Neural progenitor cell (in vitro differentiated cells): ENCODE measurements at regions not wholly inside any gene's neighbourhood (a gene's known extent, or its start where the extent isn't known, plus 50 kb on each side); places are given as distances from the start of the nearest gene placed in this dataset.

Experiments used
- DNase-seq: peaks from one replicate; pipeline ENCODE4 v3.0.0-alpha.2; 2016; ENCODE audit warnings: low spot score
- H2AFZ ChIP-seq: fragments of 200-600 bp; sonication (generic); replicated peaks from 2 replicates; pipeline ENCODE4 v1.6.1; 2016; ENCODE audit warnings: antibody characterized with exemption
- H3F3A ChIP-seq: fragments of 200-600 bp; sonication (generic); 2 replicates; pipeline ENCODE4 v1.6.1; 2016; ENCODE audit warnings: antibody characterized with exemption, low read depth
- H3K27ac ChIP-seq: fragments of 200-600 bp; sonication (generic); 2 replicates; pipeline ENCODE4 v1.5.1; 2016; ENCODE audit warnings: mild to moderate bottlenecking
- H3K27me3 ChIP-seq: fragments of 200-600 bp; sonication (generic); 2 replicates; pipeline ENCODE4 v1.6.1; 2016; ENCODE audit warnings: mild to moderate bottlenecking, moderate library complexity
- H3K36me3 ChIP-seq: fragments of 200-600 bp; sonication (generic); 2 replicates; pipeline ENCODE4 v1.5.1; 2016
- H3K4me1 ChIP-seq: fragments of 200-600 bp; sonication (generic); 2 replicates; pipeline ENCODE4 v1.6.1; 2016; ENCODE audit warnings: mixed run types
- H3K4me2 ChIP-seq: fragments of 200-600 bp; sonication (generic); 2 replicates; pipeline ENCODE4 v1.6.1; 2016
- H3K4me3 ChIP-seq: fragments of 200-600 bp; sonication (generic); 2 replicates; pipeline ENCODE4 v1.5.1; 2016
- H3K79me2 ChIP-seq: fragments of 200-600 bp; sonication (generic); 2 replicates; pipeline ENCODE4 v1.6.1; 2016; ENCODE audit warnings: low read depth
- H3K9ac ChIP-seq: fragments of 200-600 bp; sonication (generic); 2 replicates; pipeline ENCODE4 v1.6.1; 2016
- H3K9me3 ChIP-seq: fragments of 200-600 bp; sonication (generic); 2 replicates; pipeline ENCODE4 v1.5.1; 2016; ENCODE audit warnings: low read depth
- H4K20me1 ChIP-seq: fragments of 200-600 bp; sonication (generic); 2 replicates; pipeline ENCODE4 v1.6.1; 2016; ENCODE audit warnings: low read depth
- H3K27ac Mint-ChIP-seq: 3 replicates; pipeline ENCODE4 v1.8.0; 2021; ENCODE audit warnings: mixed read lengths
- H3K27me3 Mint-ChIP-seq: 2 replicates; pipeline ENCODE4 v1.8.0; 2022; ENCODE audit warnings: low read depth, mild to moderate bottlenecking, inconsistent platforms, moderate library complexity, mixed read lengths; ENCODE audit not compliant: insufficient read depth
- H3K36me3 Mint-ChIP-seq: 3 replicates; pipeline ENCODE4 v1.8.0; 2021; ENCODE audit warnings: mixed read lengths
- H3K4me1 Mint-ChIP-seq: 3 replicates; pipeline ENCODE4 v1.8.0; 2021; ENCODE audit warnings: mixed read lengths
- H3K4me3 Mint-ChIP-seq: 3 replicates; pipeline ENCODE4 v1.8.0; 2021; ENCODE audit warnings: mild to moderate bottlenecking, moderate library complexity, mixed read lengths
- H3K9me3 Mint-ChIP-seq: 3 replicates; pipeline ENCODE4 v1.8.0; 2020; ENCODE audit warnings: mixed read lengths
- CTCF ChIP-seq: fragments of 200-600 bp; sonication (generic); IDR thresholded peaks from 2 replicates; pipeline ENCODE4 v1.5.1; 2017; ENCODE audit warnings: antibody characterized with exemption, mild to moderate bottlenecking
- EZH2 ChIP-seq: fragments of 200-600 bp; sonication (generic); IDR thresholded peaks from 2 replicates; pipeline ENCODE4 v1.6.1; 2017; ENCODE audit warnings: antibody characterized with exemption, mild to moderate bottlenecking, moderate library complexity
- EZH2phosphoT487 ChIP-seq: fragments of 200-600 bp; sonication (generic); IDR thresholded peaks from 2 replicates; pipeline ENCODE4 v1.6.1; 2017; ENCODE audit warnings: antibody characterized with exemption

GRCh38 chr17:71387456-71387855 is 733.4 kb upstream of the SOX9 start:
- H3K4me3 Mint-ChIP-seq = no peak overlapping the region
- H4K20me1 ChIP-seq = no peaks in the 10 kb centered on the region
- H3K9me3 Mint-ChIP-seq = peaks cover 5% of the 10 kb centered on the region
- H3K27me3 ChIP-seq = no peaks in the 10 kb centered on the region
- no peak overlapping the region for H3K4me2 ChIP-seq
- no peaks in the 10 kb centered on the region for H3K79me2 ChIP-seq
- H2AFZ ChIP-seq = no peak overlapping the region
- H3K27ac ChIP-seq = no peak overlapping the region
- H3K9ac ChIP-seq = no peak overlapping the region
- no peaks in the 10 kb centered on the region for H3K4me1 Mint-ChIP-seq
- H3K36me3 ChIP-seq = no peaks in the 10 kb centered on the region
- H3F3A ChIP-seq = no peaks in the 10 kb centered on the region
- no peak overlapping the region for H3K4me3 ChIP-seq
- DNase-seq = no peak
- H3K4me1 ChIP-seq = no peaks in the 10 kb centered on the region
- no peak overlapping the region for H3K27ac Mint-ChIP-seq
- TF ChIP-seq EZH2 (no peak), EZH2phosphoT487 (no peak), CTCF (no peak)
- H3K36me3 Mint-ChIP-seq = no peaks in the 10 kb centered on the region
- no peaks in the 10 kb centered on the region for H3K9me3 ChIP-seq
- no peaks in the 10 kb centered on the region for H3K27me3 Mint-ChIP-seq

- no peaks in the 10 kb centered on the region for H3F3A ChIP-seq
- no peak overlapping the region for H3K4me3 Mint-ChIP-seq
Measured at GRCh38 chr17:71392715-71393567, 727.9 kb upstream of the SOX9 start.

GRCh38 chr17:71395901-71396300 is 724.9 kb upstream of the SOX9 start:
- H3K27me3 Mint-ChIP-seq = peaks cover 5% of the 10 kb centered on the region
- Histone ChIP-seq H3K27me3 (no peaks in the 10 kb centered on the region), H3K9me3 (no peaks in the 10 kb centered on the region), H3K4me1 (peaks cover 6% of the 10 kb centered on the region), H3K9ac (no peak overlapping the region), H3F3A (no peaks in the 10 kb centered on the region), H3K27ac (no peak overlapping the region), H3K4me3 (no peak overlapping the region), H2AFZ (no peak overlapping the region), H4K20me1 (no peaks in the 10 kb centered on the region), H3K4me2 (no peak overlapping the region), H3K79me2 (no peaks in the 10 kb centered on the region), H3K36me3 (no peaks in the 10 kb centered on the region)
- peaks cover 15% of the 10 kb centered on the region for H3K4me1 Mint-ChIP-seq
- TF ChIP-seq EZH2 = no peak
- no peak for TF ChIP-seq EZH2phosphoT487
- TF ChIP-seq CTCF = no peak
- H3K27ac Mint-ChIP-seq = no peak overlapping the region
- peaks cover 2% of the 10 kb centered on the region for H3K9me3 Mint-ChIP-seq
- H3K36me3 Mint-ChIP-seq = no peaks in the 10 kb centered on the region
- no peak overlapping the region for H3K4me3 Mint-ChIP-seq
- no peak for DNase-seq

More at GRCh38 chr17:71392715-71393567, 727.9 kb upstream of the SOX9 start:
- no peak overlapping the region for H3K27ac ChIP-seq
- no peak overlapping the region for H3K27ac Mint-ChIP-seq
- no peak overlapping the region for H3K4me2 ChIP-seq
- H2AFZ ChIP-seq = no peak overlapping the region
- H3K9me3 ChIP-seq = no peaks in the 10 kb centered on the region
- H3K4me1 Mint-ChIP-seq = peaks cover 2% of the 10 kb centered on the region
- H3K27me3 Mint-ChIP-seq = peaks cover 4% of the 10 kb centered on the region
- H3K4me3 ChIP-seq = no peak overlapping the region
- H3K27me3 ChIP-seq = no peaks in the 10 kb centered on the region
- no peaks in the 10 kb centered on the region for H3K79me2 ChIP-seq
- no peaks in the 10 kb centered on the region for H3K4me1 ChIP-seq
- H3K9me3 Mint-ChIP-seq = peaks cover 7% of the 10 kb centered on the region
- H3K36me3 ChIP-seq = no peaks in the 10 kb centered on the region
- H3K36me3 Mint-ChIP-seq = no peaks in the 10 kb centered on the region
- DNase-seq = no peak
- TF ChIP-seq CTCF = no peak
- H4K20me1 ChIP-seq = no peaks in the 10 kb centered on the region
- H3K9ac ChIP-seq = no peak overlapping the region
